PFSK-1 (cell line): ENCODE measurements at regions not wholly inside any gene's neighbourhood (a gene's known extent, or its start where the extent isn't known, plus 50 kb on each side); places are given as distances from the start of the nearest gene placed in this dataset.

ENCODE experiments used
- FOXP2 ChIP-seq: optimal IDR thresholded peaks from 2 replicates; pipeline ENCODE3; 2011; ENCODE audit warnings: borderline replicate concordance, control low read depth, inconsistent platforms; ENCODE audit not compliant: insufficient read depth; ENCODE audit errors: extremely low read length, extremely low read depth
- POLR2AphosphoS5 ChIP-seq: IDR thresholded peaks from 2 replicates; pipeline ENCODE4 v1.6.1; 2012; ENCODE audit warnings: low read depth, mild to moderate bottlenecking, control low read depth, low read length, moderate library complexity
- REST ChIP-seq, 2 experiments: IDR thresholded peaks; 2 replicates each; pipeline versions ENCODE4 v1.6.1 to v1.8.0; 2011 to 2012; ENCODE audit warnings: low read depth in 2 of 2, low read length in 2 of 2, control low read depth in 1 of 2, inconsistent platforms in 1 of 2, mild to moderate bottlenecking in 1 of 2, moderate library complexity in 1 of 2; ENCODE audit not compliant: insufficient read depth in 1 of 2
- SIN3A ChIP-seq: IDR thresholded peaks from 2 replicates; pipeline ENCODE4 v1.6.1; 2012; ENCODE audit warnings: mild to moderate bottlenecking, low read length, moderate library complexity, borderline replicate concordance; ENCODE audit not compliant: insufficient read depth
- TAF1 ChIP-seq: IDR thresholded peaks from 2 replicates; pipeline ENCODE4 v1.6.1; 2012; ENCODE audit warnings: low read length, control low read depth, borderline replicate concordance; ENCODE audit not compliant: insufficient read depth

- TF ChIP-seq TAF1 = no peak
- no peak for TF ChIP-seq FOXP2
- TF ChIP-seq SIN3A = no peak
- no peak for TF ChIP-seq REST (IDR thresholded peaks at IDR 0.05; ENCODE audit: insufficient read depth in 1 of 2, low read depth in 2 of 2, low read length in 2 of 2)
- TF ChIP-seq POLR2AphosphoS5 = no peak
These were observed 193.0 kb upstream of the DPYD start for GRCh38 chr1:98113811-98114210.

GRCh38 chr1:98112626-98113025, 191.8 kb upstream of the DPYD start:
- TF ChIP-seq SIN3A (no peak), POLR2AphosphoS5 (no peak), FOXP2 (no peak), REST (IDR thresholded peaks at IDR 0.05; ENCODE audit: insufficient read depth in 1 of 2, low read depth in 2 of 2, low read length in 2 of 2) (no peak), TAF1 (no peak)

- TF ChIP-seq FOXP2 (no peak), SIN3A (no peak), POLR2AphosphoS5 (no peak)
These were observed 189.8 kb upstream of the DPYD start for GRCh38 chr1:98110674-98111073.

- TF ChIP-seq TAF1 (no peak), POLR2AphosphoS5 (no peak)
These were observed 186.4 kb upstream of the DPYD start for GRCh38 chr1:98107256-98107655.

- TF ChIP-seq SIN3A (no peak), TAF1 (no peak), REST (IDR thresholded peaks at IDR 0.05; ENCODE audit: insufficient read depth in 1 of 2, low read depth in 2 of 2, low read length in 2 of 2) (no peak), FOXP2 (no peak), POLR2AphosphoS5 (no peak)
These were observed 183.5 kb upstream of the DPYD start for GRCh38 chr1:98104289-98104688.

- no peak for TF ChIP-seq REST (IDR thresholded peaks at IDR 0.05; ENCODE audit: insufficient read depth in 1 of 2, low read depth in 2 of 2, low read length in 2 of 2)
- TF ChIP-seq SIN3A = no peak
- TF ChIP-seq TAF1 = no peak
- TF ChIP-seq POLR2AphosphoS5 = no peak
- no peak for TF ChIP-seq FOXP2
These were observed 182.9 kb upstream of the DPYD start for GRCh38 chr1:98103617-98104285.
